WTC11 (cell line): ENCODE measurements at regions not wholly inside any gene's neighbourhood (a gene's known extent, or its start where the extent isn't known, plus 50 kb on each side); places are given as distances from the start of the nearest gene placed in this dataset.

Source experiments
- AFF4 ChIP-seq: sonication (generic); formaldehyde crosslinking; IDR thresholded peaks from 2 replicates; pipeline ENCODE4 v1.8.1; 2023; ENCODE audit warnings: mild to moderate bottlenecking, missing genetic modification reagents, borderline replicate concordance
- ATF6 ChIP-seq: sonication (generic); formaldehyde crosslinking; IDR thresholded peaks from 2 replicates; pipeline ENCODE4 v1.8.1; 2023; ENCODE audit warnings: mild to moderate bottlenecking, missing genetic modification reagents
- CREM ChIP-seq: sonication (generic); formaldehyde crosslinking; IDR thresholded peaks from 2 replicates; pipeline ENCODE4 v1.8.1; 2022; ENCODE audit warnings: mild to moderate bottlenecking, missing genetic modification reagents, moderate library complexity
- CTCF ChIP-seq: fragments of 200-600 bp; IDR thresholded peaks from 2 replicates; pipeline ENCODE4 v1.8.0; 2022; ENCODE audit warnings: antibody characterized with exemption
- E2F4 ChIP-seq: sonication (generic); formaldehyde crosslinking; IDR thresholded peaks from 2 replicates; pipeline ENCODE4 v1.8.1; 2022; ENCODE audit warnings: low read depth, mild to moderate bottlenecking, moderate library complexity, missing genetic modification reagents, borderline replicate concordance
- EMX1 ChIP-seq: fragments of 250-450 bp; sonication (Bioruptor Pico); IDR thresholded peaks from 2 replicates; pipeline ENCODE4 v1.8.0; 2021; ENCODE audit warnings: mild to moderate bottlenecking
- NFYB ChIP-seq: sonication (generic); formaldehyde crosslinking; conservative IDR thresholded peaks from 2 replicates; pipeline ENCODE4 v1.8.0; 2022; ENCODE audit warnings: low read depth, missing genetic modification reagents
- SP1 ChIP-seq: sonication (generic); formaldehyde crosslinking; conservative IDR thresholded peaks from 2 replicates; pipeline ENCODE4 v1.8.1; 2022; ENCODE audit warnings: missing genetic modification reagents
- TEAD1 ChIP-seq: sonication (generic); formaldehyde crosslinking; IDR thresholded peaks from 2 replicates; pipeline ENCODE4 v1.8.0; 2022; ENCODE audit warnings: mild to moderate bottlenecking, missing genetic modification reagents
- USF2 ChIP-seq: sonication (generic); formaldehyde crosslinking; IDR thresholded peaks from 2 replicates; pipeline ENCODE4 v1.8.1; 2023; ENCODE audit warnings: mild to moderate bottlenecking, missing genetic modification reagents, moderate library complexity
- ZNF138 ChIP-seq: sonication (generic); formaldehyde crosslinking; conservative IDR thresholded peaks from 2 replicates; pipeline ENCODE4 v1.8.1; 2022; ENCODE audit warnings: mild to moderate bottlenecking, moderate library complexity, missing genetic modification reagents
- ZNF512 ChIP-seq: sonication (generic); formaldehyde crosslinking; IDR thresholded peaks from 2 replicates; pipeline ENCODE4 v1.8.1; 2022; ENCODE audit warnings: missing genetic modification reagents, borderline replicate concordance

GRCh38 chr6:168961264-168961656 is 292.4 kb downstream of the THBS2 start:
- no peak for TF ChIP-seq EMX1 (CRISPR knock-in tag)
- no peak for TF ChIP-seq ZNF512 (CRISPR knock-in tag)
- TF ChIP-seq CTCF: no peak
- TF ChIP-seq TEAD1 (CRISPR knock-in tag): no peak
- TF ChIP-seq ATF6 (CRISPR knock-in tag): no peak
- no peak for TF ChIP-seq CREM (CRISPR knock-in tag)
- no peak for TF ChIP-seq ZNF138 (CRISPR knock-in tag)
- TF ChIP-seq SP1: no peak
- TF ChIP-seq AFF4 (CRISPR knock-in tag): no peak
- no peak for TF ChIP-seq E2F4 (CRISPR knock-in tag)
- no peak for TF ChIP-seq NFYB (CRISPR knock-in tag)
- no peak for TF ChIP-seq USF2 (CRISPR knock-in tag)
